HG02938 (cell line): ENCODE measurements at regions not wholly inside any gene's neighbourhood (a gene's known extent, or its start where the extent isn't known, plus 50 kb on each side); places are given as distances from the start of the nearest gene placed in this dataset.

Experiments
- ATAC-seq: cut with Tn5 transposase; IDR thresholded peaks from one replicate; pipeline ENCODE4 v1.9.1; 2021; ENCODE audit warnings: mild to moderate bottlenecking, moderate library complexity; ENCODE audit not compliant: unreplicated experiment

- ATAC-seq = no peak
Measured at GRCh38 chr6:62672989-62673388, 387.0 kb upstream of the KHDRBS2 start.

- no peak for ATAC-seq
Measured at GRCh38 chr6:62670490-62671223, 384.6 kb upstream of the KHDRBS2 start.

- no peak for ATAC-seq
Measured at GRCh38 chr6:62669831-62670230, 383.8 kb upstream of the KHDRBS2 start.

GRCh38 chr6:62652692-62653328, 366.8 kb upstream of the KHDRBS2 start:
- ATAC-seq = no peak

- no peak for ATAC-seq
Measured at GRCh38 chr6:62645274-62645673, 359.2 kb upstream of the KHDRBS2 start.

GRCh38 chr6:62640749-62641148, 354.7 kb upstream of the KHDRBS2 start:
- ATAC-seq = no peak

GRCh38 chr6:62626661-62627060, 340.6 kb upstream of the KHDRBS2 start:
- no peak for ATAC-seq

- ATAC-seq = no peak
Measured at GRCh38 chr6:62623846-62624532, 338.0 kb upstream of the KHDRBS2 start.

- ATAC-seq = no peak
Measured at GRCh38 chr6:62615366-62616015, 329.5 kb upstream of the KHDRBS2 start.

- ATAC-seq = no peak
Measured at GRCh38 chr6:62614442-62614841, 328.4 kb upstream of the KHDRBS2 start.

- ATAC-seq = no peak
Measured at GRCh38 chr6:62613928-62614327, 327.9 kb upstream of the KHDRBS2 start.

- no peak for ATAC-seq
Measured at GRCh38 chr6:62612471-62612870, 326.4 kb upstream of the KHDRBS2 start.

GRCh38 chr6:62570372-62570771, 284.3 kb upstream of the KHDRBS2 start:
- ATAC-seq = no peak

GRCh38 chr6:62541502-62541901, 255.5 kb upstream of the KHDRBS2 start:
- no peak for ATAC-seq

- no peak for ATAC-seq
Measured at GRCh38 chr6:62530985-62531384, 245.0 kb upstream of the KHDRBS2 start.

- ATAC-seq = no peak
Measured at GRCh38 chr6:62528894-62529526, 243.0 kb upstream of the KHDRBS2 start.

GRCh38 chr6:62523630-62524029, 237.6 kb upstream of the KHDRBS2 start:
- ATAC-seq = no peak

GRCh38 chr6:62519574-62519973, 233.5 kb upstream of the KHDRBS2 start:
- ATAC-seq = no peak

- no peak for ATAC-seq
Measured at GRCh38 chr6:62516291-62517141, 230.5 kb upstream of the KHDRBS2 start.

- ATAC-seq = no peak
Measured at GRCh38 chr6:62492192-62492822, 206.3 kb upstream of the KHDRBS2 start.
